RWPE2 (cell line): ENCODE measurements at regions not wholly inside any gene's neighbourhood (a gene's known extent, or its start where the extent isn't known, plus 50 kb on each side); places are given as distances from the start of the nearest gene placed in this dataset.
A peak's percentile ranks its signal among the peaks of the same experiment; 100 is the strongest.
"Not testable (repeated sequence)": the region's sequence is repeated elsewhere in the genome, so short reads cannot be mapped to it uniquely, and the experiment has no call there.

Experiments used
- ATAC-seq: fragments of 200-7000 bp; cut with Tn5 transposase; 3 replicates; pipeline ENCODE4 v1.9.1; 2021; ENCODE audit warnings: low read depth
- DNase-seq: peaks from one replicate; pipeline ENCODE4 v3.0.0-alpha.2; 2020; ENCODE audit warnings: low spot score
- H3K27ac ChIP-seq: fragments of 450-650 bp; 2 replicates; pipeline ENCODE4 v1.5.1; 2017; ENCODE audit warnings: mild to moderate bottlenecking; ENCODE audit not compliant: poor library complexity, severe bottlenecking
- H3K27me3 ChIP-seq: fragments of 250-450 bp; sonication (Bioruptor Pico); 2 replicates; pipeline ENCODE4 v1.5.1; 2021; ENCODE audit warnings: mild to moderate bottlenecking, moderate library complexity; ENCODE audit not compliant: insufficient read depth, poor library complexity, severe bottlenecking
- H3K36me3 ChIP-seq: fragments of 250-450 bp; sonication (Bioruptor Pico); 2 replicates; pipeline ENCODE4 v1.5.1; 2020; ENCODE audit warnings: low read depth, mild to moderate bottlenecking, moderate library complexity
- H3K4me1 ChIP-seq: fragments of 250-450 bp; sonication (Bioruptor Pico); 2 replicates; pipeline ENCODE4 v1.5.1; 2021; ENCODE audit warnings: mild to moderate bottlenecking, moderate library complexity; ENCODE audit not compliant: insufficient read depth, poor library complexity, severe bottlenecking
- H3K4me3 ChIP-seq: fragments of 250-450 bp; sonication (Bioruptor Pico); 2 replicates; pipeline ENCODE4 v1.5.1; 2021; ENCODE audit warnings: mild to moderate bottlenecking, moderate library complexity; ENCODE audit not compliant: severe bottlenecking
- H3K9me3 ChIP-seq: fragments of 250-450 bp; sonication (Bioruptor Pico); 2 replicates; pipeline ENCODE4 v1.5.1; 2021; ENCODE audit warnings: mild to moderate bottlenecking, moderate library complexity; ENCODE audit not compliant: severe bottlenecking
- CTCF ChIP-seq: fragments of 450-650 bp; IDR thresholded peaks from one replicate; pipeline ENCODE4 v1.5.1; 2017; ENCODE audit warnings: mild to moderate bottlenecking, moderate library complexity; ENCODE audit not compliant: poor library complexity, severe bottlenecking

- H3K27me3 ChIP-seq: no peaks in the 10 kb centered on the region
- no peaks in the 10 kb centered on the region for H3K4me1 ChIP-seq
- ATAC-seq (no peak), DNase-seq (no peak)
- H3K36me3 ChIP-seq: no peaks in the 10 kb centered on the region
- TF ChIP-seq CTCF: no peak
- no peaks in the 10 kb centered on the region for H3K9me3 ChIP-seq
- H3K4me3 ChIP-seq: no peak overlapping the region
- H3K27ac ChIP-seq: no peak overlapping the region
Observed at GRCh38 chr3:96465521-96465920, 348.9 kb upstream of the EPHA6 start.

GRCh38 chr3:96466441-96466840 is 348.0 kb upstream of the EPHA6 start:
- no peak overlapping the region for H3K4me3 ChIP-seq
- no peaks in the 10 kb centered on the region for H3K4me1 ChIP-seq
- H3K27me3 ChIP-seq: no peaks in the 10 kb centered on the region
- H3K9me3 ChIP-seq: no peaks in the 10 kb centered on the region
- ATAC-seq (no peak), DNase-seq (no peak)
- TF ChIP-seq CTCF: no peak
- H3K36me3 ChIP-seq: no peaks in the 10 kb centered on the region
- no peak overlapping the region for H3K27ac ChIP-seq

GRCh38 chr3:96467639-96468038 is 346.8 kb upstream of the EPHA6 start:
- Histone ChIP-seq H3K4me1 (no peaks in the 10 kb centered on the region), H3K4me3 (no peak overlapping the region), H3K27ac (no peak overlapping the region), H3K9me3 (no peaks in the 10 kb centered on the region), H3K27me3 (no peaks in the 10 kb centered on the region), H3K36me3 (no peaks in the 10 kb centered on the region)
- ATAC-seq: no peak
- DNase-seq: no peak
- TF ChIP-seq CTCF: no peak

GRCh38 chr3:96478496-96478895 is 335.9 kb upstream of the EPHA6 start:
- no peak for TF ChIP-seq CTCF
- H3K27ac ChIP-seq: no peak overlapping the region
- H3K36me3 ChIP-seq: no peaks in the 10 kb centered on the region
- no peak for ATAC-seq
- peaks cover 6% of the 10 kb centered on the region for H3K4me1 ChIP-seq
- no peaks in the 10 kb centered on the region for H3K9me3 ChIP-seq
- no peaks in the 10 kb centered on the region for H3K27me3 ChIP-seq
- H3K4me3 ChIP-seq: no peak overlapping the region
- no peak for DNase-seq

GRCh38 chr3:96480881-96481280 is 333.5 kb upstream of the EPHA6 start:
- TF ChIP-seq CTCF: no peak
- Histone ChIP-seq H3K27ac (no peak overlapping the region), H3K4me3 (no peak overlapping the region), H3K9me3 (no peaks in the 10 kb centered on the region), H3K36me3 (no peaks in the 10 kb centered on the region), H3K27me3 (no peaks in the 10 kb centered on the region), H3K4me1 (peaks cover 14% of the 10 kb centered on the region)
- DNase-seq: no peak
- ATAC-seq: no peak

- not testable (repeated sequence) for DNase-seq
- ATAC-seq: peak; percentile 89
- H3K27ac ChIP-seq: peak overlapping the region; percentile 74
Observed at GRCh38 chr3:96483191-96483590, 331.2 kb upstream of the EPHA6 start.

More at GRCh38 chr3:96483191-96483590, 331.2 kb upstream of the EPHA6 start:
- H3K36me3 ChIP-seq, H3K4me3 ChIP-seq, H3K27me3 ChIP-seq, H3K9me3 ChIP-seq: not testable (repeated sequence)
- peaks cover 22% of the 10 kb centered on the region for H3K4me1 ChIP-seq
